ENCODE measurements at regions not wholly inside any gene's neighbourhood (a gene's known extent, or its start where the extent isn't known, plus 50 kb on each side); places are given as distances from the start of the nearest gene placed in this dataset.

DNA sequence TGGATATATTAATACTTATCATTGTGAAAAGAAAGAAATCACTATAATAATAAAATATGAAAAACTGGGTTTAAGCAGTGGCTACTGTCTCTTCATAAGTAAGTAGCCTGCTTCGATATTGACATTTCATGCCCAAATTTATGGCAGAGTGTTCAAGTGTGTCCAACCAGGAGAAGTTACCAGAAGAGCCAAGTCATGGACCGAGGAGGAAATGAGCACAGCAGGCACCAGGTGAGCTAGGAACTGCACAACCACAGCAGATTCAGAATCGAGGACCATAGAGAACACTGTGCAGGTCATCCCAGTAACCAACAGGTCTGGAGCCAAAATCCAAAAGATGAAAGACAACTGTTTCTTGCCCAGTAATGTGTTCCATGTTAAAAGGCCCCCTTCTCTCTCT lies 79.9 kb upstream of the ABCB5 start:
- Histone ChIP-seq H3K79me1 (ENCODE audit: low read depth in 1 of 2, low read length in 2 of 2) (no peaks in the 10 kb centered on the region), H3K4me1 (ENCODE audit: control insufficient read depth, insufficient read depth, low read length) (no peaks in the 10 kb centered on the region), H4K5ac (ENCODE audit: low read depth, low read length) (no peak overlapping the region), H3K27ac (ENCODE audit: insufficient read depth, low read length) (no peak overlapping the region), H3K27me3 (ENCODE audit: control insufficient read depth, insufficient read depth, low read length) (no peaks in the 10 kb centered on the region), H3K56ac (ENCODE audit: extremely low read depth, insufficient read depth, low read length) (no peak overlapping the region), H3K4me2 (ENCODE audit: low read depth, low read length) (no peak overlapping the region), H3K36me3 (ENCODE audit: control insufficient read depth, insufficient read depth, low read length) (no peaks in the 10 kb centered on the region), H3K23ac (ENCODE audit: low read depth, low read length) (no peak overlapping the region), H2AK5ac (ENCODE audit: low read depth, low read length) (no peak overlapping the region), H4K91ac (ENCODE audit: insufficient read depth, low read depth, low read length) (no peak overlapping the region), H2BK15ac (ENCODE audit: low read depth, low read length) (no peak overlapping the region), H3K9me3 (ENCODE audit: control insufficient read depth, insufficient read depth, low read length) (peaks cover 2% of the 10 kb centered on the region; the same call in 1 of the 2 replicates), H4K8ac (ENCODE audit: low read depth in 2 of 2, low read length in 2 of 2) (no peak overlapping the region), H3K9me1 (ENCODE audit: insufficient read depth, low read length) (no peaks in the 10 kb centered on the region), H3K18ac (ENCODE audit: low read depth, low read length) (no peak overlapping the region), H2BK5ac (ENCODE audit: low read depth, low read length, poor library complexity, severe bottlenecking) (no peak overlapping the region), H3K4me3 (ENCODE audit: insufficient read depth, low read depth, low read length) (no peak overlapping the region), H2BK120ac (ENCODE audit: low read depth, low read length) (no peak overlapping the region), H2AFZ (replicated peaks; ENCODE audit: low read length, poor library complexity) (no peak overlapping the region), H2BK20ac (ENCODE audit: low read depth, low read length) (no peak overlapping the region), H3K14ac (replicated peaks; ENCODE audit: low read depth, low read length) (no peak overlapping the region), H3K9ac (ENCODE audit: low read depth, low read length) (no peak overlapping the region), H3K4ac (ENCODE audit: low read depth, low read length) (no peak overlapping the region), H4K20me1 (ENCODE audit: insufficient read depth, low read length) (no peaks in the 10 kb centered on the region), H2AK9ac (replicated peaks; ENCODE audit: low read depth, low read length, poor library complexity) (no peak overlapping the region)
- no peak for ATAC-seq (ENCODE audit: low read depth)
- no TSS peak for BruUV-seq (replicated peaks)
- in situ Hi-C loops (cut with MboI; ENCODE audit: low sequenced_read_pairs), result no loop called here
- POLR2A ChIA-PET (ENCODE audit: unreplicated experiment), result no interaction called here
- dilution Hi-C loops (cut with HindIII; ENCODE audit: low sequenced_read_pairs, unreplicated experiment), result no loop called here
- WGBS, 2 experiments (ENCODE audit: extremely low coverage in 2 of 2, insufficient read length in 1 of 2), result 28% methylated on average over 3 of the region's 3 CpGs; no CpG with 5 or more reads in 1 of the 2 experiments
- DNase-seq, result no peak
- no peak for TF ChIP-seq RAD21 (IDR thresholded peaks at IDR 0.05; ENCODE audit: low read length)
- no peak for TF ChIP-seq POLR2A (IDR thresholded peaks at IDR 0.05; ENCODE audit: low read depth, low read length)
- no peak for TF ChIP-seq CHD1 (IDR thresholded peaks at IDR 0.05; ENCODE audit: low read depth, low read length)
- no peak for TF ChIP-seq MAZ (IDR thresholded peaks at IDR 0.05; ENCODE audit: borderline replicate concordance, low read depth, low read length)
- no peak for TF ChIP-seq RFX5 (IDR thresholded peaks at IDR 0.05; ENCODE audit: low read depth, low read length)
- no peak for TF ChIP-seq BHLHE40 (IDR thresholded peaks at IDR 0.05; ENCODE audit: low read depth, low read length)
- no peak for TF ChIP-seq MXI1 (IDR thresholded peaks at IDR 0.05; ENCODE audit: borderline replicate concordance, low read depth, low read length)
- no peak for TF ChIP-seq FOS (IDR thresholded peaks at IDR 0.05; ENCODE audit: low read depth, low read length)
- no peak for TF ChIP-seq CEBPB (IDR thresholded peaks at IDR 0.05; ENCODE audit: low read depth, low read length)
- intact Hi-C loops (cut with micrococcal nuclease), result no loop called here
- CTCF ChIA-PET, result no interaction called here
